ENCODE measurements at regions not wholly inside any gene's neighbourhood (a gene's known extent, or its start where the extent isn't known, plus 50 kb on each side); places are given as distances from the start of the nearest gene placed in this dataset.

GRCh38 chr9:13971966-13972655, 341.8 kb downstream of the NFIB start:
- TF ChIP-seq EP300 (IDR thresholded peaks at IDR 0.05), result no peak
- no peak for TF ChIP-seq POLR2AphosphoS5 (IDR thresholded peaks at IDR 0.05)
- no peak for TF ChIP-seq POLR2A (IDR thresholded peaks at IDR 0.05)
- no peak for TF ChIP-seq CTCF (IDR thresholded peaks at IDR 0.05)
- 82 to 84% methylated on average over 10 of the region's 10 CpGs for WGBS, 2 donors
- no peak overlapping the region for H3K4me3 ChIP-seq
- intact Hi-C loops (cut with DNase I), result no loop called here
- no peaks in the 10 kb centered on the region for H3K36me3 ChIP-seq
- no peaks in the 10 kb centered on the region for H3K9me3 ChIP-seq
- no peak overlapping the region for H3K27ac ChIP-seq
- no peaks in the 10 kb centered on the region for H3K27me3 ChIP-seq
- peaks cover 0 to 16% (median 0%) of the 10 kb centered on the region in 4 donors for H3K4me1 ChIP-seq
- no peak for DNase-seq

- no peak for DNase-seq
- no peak overlapping the region for H3K27ac ChIP-seq
- no peaks in the 10 kb centered on the region for H3K27me3 ChIP-seq
- intact Hi-C loops (cut with DNase I), result no loop called here
- H3K36me3 ChIP-seq, result no peaks in the 10 kb centered on the region
- H3K9me3 ChIP-seq, result no peaks in the 10 kb centered on the region
- WGBS, 2 donors, result 84 to 85% methylated on average over 4 of the region's 4 CpGs
- H3K4me1 ChIP-seq, result peaks cover 0 to 16% (median 0%) of the 10 kb centered on the region in 4 donors
- TF ChIP-seq POLR2AphosphoS5 (IDR thresholded peaks at IDR 0.05) (no peak), POLR2A (IDR thresholded peaks at IDR 0.05) (no peak), CTCF (IDR thresholded peaks at IDR 0.05) (no peak), EP300 (IDR thresholded peaks at IDR 0.05) (no peak)
- no peak overlapping the region for H3K4me3 ChIP-seq
Observed at GRCh38 chr9:13971415-13971814, 342.5 kb downstream of the NFIB start.

GRCh38 chr9:13970426-13970825, 343.5 kb downstream of the NFIB start:
- Histone ChIP-seq H3K4me3 (no peak overlapping the region), H3K36me3 (no peaks in the 10 kb centered on the region), H3K4me1 (peaks cover 0 to 16% (median 0%) of the 10 kb centered on the region in 4 donors), H3K27me3 (no peaks in the 10 kb centered on the region), H3K27ac (no peak overlapping the region), H3K9me3 (no peaks in the 10 kb centered on the region)
- intact Hi-C loops (cut with DNase I), result no loop called here
- no peak for TF ChIP-seq POLR2A (IDR thresholded peaks at IDR 0.05)
- no peak for TF ChIP-seq EP300 (IDR thresholded peaks at IDR 0.05)
- TF ChIP-seq CTCF (IDR thresholded peaks at IDR 0.05), result no peak
- no peak for TF ChIP-seq POLR2AphosphoS5 (IDR thresholded peaks at IDR 0.05)
- WGBS, 2 donors, result 87 to 92% methylated on average over 3 of the region's 3 CpGs
- DNase-seq, result no peak

- intact Hi-C loops (cut with DNase I), result no loop called here
- no peak for TF ChIP-seq POLR2A (IDR thresholded peaks at IDR 0.05)
- no peak for TF ChIP-seq POLR2AphosphoS5 (IDR thresholded peaks at IDR 0.05)
- TF ChIP-seq EP300 (IDR thresholded peaks at IDR 0.05), result no peak
- TF ChIP-seq CTCF (IDR thresholded peaks at IDR 0.05), result no peak
- no peaks in the 10 kb centered on the region for H3K9me3 ChIP-seq
- H3K4me3 ChIP-seq, result no peak overlapping the region
- no peaks in the 10 kb centered on the region for H3K36me3 ChIP-seq
- no peak for DNase-seq
- H3K27ac ChIP-seq, result no peak overlapping the region
- H3K4me1 ChIP-seq, result peaks cover 0 to 16% (median 0%) of the 10 kb centered on the region in 4 donors
- H3K27me3 ChIP-seq, result no peaks in the 10 kb centered on the region
- 51 to 86% methylated on average over 4 of the region's 4 CpGs for WGBS, 2 donors
Observed at GRCh38 chr9:13970018-13970417, 343.9 kb downstream of the NFIB start.

- Histone ChIP-seq H3K4me3 (no peak overlapping the region), H3K36me3 (no peaks in the 10 kb centered on the region), H3K27me3 (no peaks in the 10 kb centered on the region), H3K4me1 (peaks cover 0 to 15% (median 0%) of the 10 kb centered on the region in 4 donors), H3K9me3 (no peaks in the 10 kb centered on the region), H3K27ac (no peak overlapping the region)
- WGBS, 2 donors, result 53 to 77% methylated on average over 4 of the region's 4 CpGs
- TF ChIP-seq POLR2AphosphoS5 (IDR thresholded peaks at IDR 0.05) (no peak), CTCF (IDR thresholded peaks at IDR 0.05) (no peak), EP300 (IDR thresholded peaks at IDR 0.05) (no peak), POLR2A (IDR thresholded peaks at IDR 0.05) (no peak)
- intact Hi-C loops (cut with DNase I), result no loop called here
- DNase-seq, result no peak
Observed at GRCh38 chr9:13967438-13967837, 346.5 kb downstream of the NFIB start.

All from sigmoid colon (tissue), 6 donors.